Activated naive CD4-positive, alpha-beta T cell treated with anti-CD3 and anti-CD28 coated beads, Interleukin-2, amount 10 ng/mL, durations not matched to agents 7 days and 5 days (primary cell): ENCODE measurements at regions not wholly inside any gene's neighbourhood (a gene's known extent, or its start where the extent isn't known, plus 50 kb on each side); places are given as distances from the start of the nearest gene placed in this dataset.

Experiments used
- CTCF ChIA-PET: fragments of 350-600 bp; sonication (Branson Sonifier 250); formaldehyde crosslinking; loops from one replicate; lab custom pipeline; 2021; ENCODE audit warnings: antibody characterized with exemption; lab: Charles Lee
- DNase-seq: peaks from one replicate; pipeline ENCODE4 v3.0.0-alpha.2; 2020
- H3K27ac Mint-ChIP-seq: one replicate; pipeline ENCODE4 v1.8.0; 2021; ENCODE audit warnings: mild to moderate bottlenecking, moderate library complexity, mixed read lengths
- H3K27me3 Mint-ChIP-seq: one replicate; pipeline ENCODE4 v1.8.0; 2021; ENCODE audit warnings: mild to moderate bottlenecking, mixed read lengths
- H3K36me3 Mint-ChIP-seq: one replicate; pipeline ENCODE4 v1.8.0; 2021; ENCODE audit warnings: mixed read lengths
- H3K4me1 Mint-ChIP-seq: one replicate; pipeline ENCODE4 v1.8.0; 2021; ENCODE audit warnings: mixed read lengths
- H3K4me3 Mint-ChIP-seq: one replicate; pipeline ENCODE4 v1.8.0; 2021; ENCODE audit warnings: mild to moderate bottlenecking, moderate library complexity, mixed read lengths
- H3K9me3 Mint-ChIP-seq: one replicate; pipeline ENCODE4 v1.8.0; 2021; ENCODE audit warnings: mixed read lengths

DNA sequence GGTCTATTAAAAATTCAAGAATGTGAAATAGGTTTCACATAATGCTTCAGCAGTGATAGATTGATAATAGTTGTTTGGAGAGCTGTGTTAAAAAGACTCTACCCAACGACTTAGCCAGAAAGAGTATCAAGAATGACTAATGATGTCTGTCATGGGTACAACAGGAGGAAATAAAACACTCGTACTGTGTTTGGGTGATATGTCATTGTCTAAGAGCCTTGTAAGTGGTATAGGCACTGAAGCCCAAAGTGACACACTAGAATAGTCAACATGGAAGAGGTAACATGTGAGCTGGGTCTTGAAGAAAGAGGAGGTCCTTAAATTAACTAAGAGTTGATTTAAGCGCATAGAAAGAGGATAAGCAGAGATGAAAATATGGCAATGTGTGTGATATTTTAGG lies 471.8 kb upstream of the MAN1A1 start:
- CTCF ChIA-PET, result interaction anchor here (0.5 kb wide), 1 partner anchor 570 kb away, joined by 3 read pairs; no protein-coding TSS in a partner anchor
- Mint-ChIP-seq H3K9me3 (no peaks in the 10 kb centered on the region), H3K27ac (no peak overlapping the region), H3K4me3 (no peak overlapping the region), H3K36me3 (no peaks in the 10 kb centered on the region), H3K27me3 (no peaks in the 10 kb centered on the region), H3K4me1 (no peaks in the 10 kb centered on the region)
- no peak for DNase-seq

DNA sequence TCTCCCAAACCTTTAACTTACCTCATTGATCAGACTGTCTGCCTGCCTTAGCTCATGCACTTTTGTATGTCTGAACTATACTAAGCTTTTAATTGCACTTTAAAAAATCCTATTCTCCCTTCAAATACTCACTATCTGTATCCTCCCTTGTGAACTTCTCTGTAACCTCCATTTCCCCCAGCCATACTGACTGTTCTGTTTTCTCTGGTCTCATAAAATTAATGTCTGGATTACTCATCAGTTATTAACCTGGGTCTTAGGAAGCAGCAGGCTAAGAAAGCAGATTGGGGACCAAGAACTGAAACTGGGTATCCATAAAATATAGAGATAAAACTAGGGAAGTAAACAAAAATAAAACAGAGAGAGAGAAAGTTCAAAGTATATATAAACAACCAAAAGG lies 469.3 kb upstream of the MAN1A1 start:
- H3K27ac Mint-ChIP-seq, result no peak overlapping the region
- H3K27me3 Mint-ChIP-seq, result no peaks in the 10 kb centered on the region
- CTCF ChIA-PET, result no interaction called here
- DNase-seq, result no peak
- H3K4me3 Mint-ChIP-seq, result no peak overlapping the region
- no peaks in the 10 kb centered on the region for H3K36me3 Mint-ChIP-seq
- no peaks in the 10 kb centered on the region for H3K4me1 Mint-ChIP-seq
- H3K9me3 Mint-ChIP-seq, result no peaks in the 10 kb centered on the region

DNA sequence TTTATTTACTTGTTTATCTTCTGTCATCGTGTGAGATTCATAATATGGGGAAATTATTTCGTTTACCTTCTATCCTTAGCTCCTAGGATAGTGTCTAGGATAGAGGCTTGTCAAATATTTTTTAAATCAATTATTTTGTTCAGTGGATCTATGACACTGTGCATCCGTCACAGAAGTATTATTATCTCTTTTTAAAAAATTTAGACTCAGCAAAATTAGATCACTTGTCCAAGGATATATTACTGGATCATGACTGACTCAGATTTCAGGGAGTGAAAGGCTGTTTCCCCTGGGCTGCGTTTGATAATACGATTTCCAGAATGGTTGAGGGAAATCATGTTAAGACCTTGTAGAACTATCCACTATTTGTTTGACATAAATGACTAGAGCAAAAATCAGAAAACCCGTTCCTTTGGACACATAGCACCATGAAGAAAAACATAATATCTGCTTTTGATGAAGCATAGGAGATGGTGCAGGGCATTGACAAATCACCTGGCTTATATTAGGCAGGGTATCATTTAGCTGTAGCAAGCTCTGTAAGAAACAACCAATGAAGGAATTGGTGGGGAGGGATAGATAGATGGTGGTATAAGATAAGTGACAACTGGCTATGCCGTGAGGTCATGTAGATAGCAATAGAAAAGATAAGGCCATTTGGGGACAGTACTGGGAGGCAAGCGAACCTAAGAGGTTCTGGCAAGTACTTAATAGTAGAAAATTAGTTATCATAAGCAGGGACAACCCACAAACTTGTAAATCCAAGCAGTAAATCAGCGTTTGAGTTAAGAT lies 465.2 kb upstream of the MAN1A1 start:
- no peaks in the 10 kb centered on the region for H3K27me3 Mint-ChIP-seq
- no peaks in the 10 kb centered on the region for H3K36me3 Mint-ChIP-seq
- CTCF ChIA-PET, result no interaction called here
- no peaks in the 10 kb centered on the region for H3K9me3 Mint-ChIP-seq
- H3K4me1 Mint-ChIP-seq, result no peaks in the 10 kb centered on the region
- no peak overlapping the region for H3K4me3 Mint-ChIP-seq
- no peak for DNase-seq
- no peak overlapping the region for H3K27ac Mint-ChIP-seq

DNA sequence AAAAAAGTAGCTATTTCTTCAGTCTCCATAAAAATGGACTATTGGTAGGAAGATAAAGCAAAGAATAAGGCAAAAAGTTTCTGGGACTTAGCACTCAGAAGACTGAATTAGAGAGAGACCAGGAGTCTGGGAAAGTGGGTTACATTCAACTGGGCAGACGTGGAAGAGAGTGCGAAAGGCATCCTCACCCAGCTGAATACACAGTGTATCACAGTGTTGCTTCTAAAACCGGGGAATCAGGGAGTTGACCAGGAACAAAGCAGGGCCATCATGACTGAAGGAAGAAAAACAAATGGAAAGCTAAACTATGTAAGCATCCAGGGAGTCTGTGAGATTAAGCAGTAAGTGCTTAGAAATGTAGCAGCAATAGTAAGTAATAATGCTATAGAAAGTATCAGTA lies 452.9 kb upstream of the MAN1A1 start:
- CTCF ChIA-PET, result interaction anchor here (1.0 kb wide), 1 partner anchor 23 kb away, joined by 4 read pairs; no protein-coding TSS in a partner anchor
- Mint-ChIP-seq H3K9me3 (no peaks in the 10 kb centered on the region), H3K27me3 (no peaks in the 10 kb centered on the region), H3K4me1 (no peaks in the 10 kb centered on the region), H3K36me3 (no peaks in the 10 kb centered on the region), H3K27ac (no peak overlapping the region), H3K4me3 (no peak overlapping the region)
- DNase-seq, result no peak

DNA sequence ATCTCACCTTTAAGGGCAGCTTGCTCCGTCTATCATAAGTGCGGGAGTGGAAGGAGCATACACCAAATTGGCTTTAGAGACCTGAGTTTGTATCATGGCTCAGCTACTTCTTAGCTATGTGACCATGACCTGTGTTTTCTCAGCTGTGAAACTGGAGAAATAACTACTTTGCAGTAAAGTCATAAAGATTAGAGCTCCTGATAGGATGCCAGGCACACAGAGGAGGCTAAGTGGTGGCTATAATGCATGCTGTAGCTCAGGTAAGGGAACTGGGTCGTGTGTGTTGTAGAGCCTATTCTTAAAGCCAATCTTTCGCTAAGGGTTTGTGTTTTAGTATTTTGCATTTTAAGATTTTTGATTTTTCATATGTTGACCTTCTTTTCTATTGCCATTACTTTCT lies 451.5 kb upstream of the MAN1A1 start:
- Mint-ChIP-seq H3K4me3 (no peak overlapping the region), H3K27ac (no peak overlapping the region), H3K36me3 (no peaks in the 10 kb centered on the region), H3K27me3 (no peaks in the 10 kb centered on the region), H3K4me1 (no peaks in the 10 kb centered on the region), H3K9me3 (no peaks in the 10 kb centered on the region)
- no peak for DNase-seq
- CTCF ChIA-PET, result no interaction called here

DNA sequence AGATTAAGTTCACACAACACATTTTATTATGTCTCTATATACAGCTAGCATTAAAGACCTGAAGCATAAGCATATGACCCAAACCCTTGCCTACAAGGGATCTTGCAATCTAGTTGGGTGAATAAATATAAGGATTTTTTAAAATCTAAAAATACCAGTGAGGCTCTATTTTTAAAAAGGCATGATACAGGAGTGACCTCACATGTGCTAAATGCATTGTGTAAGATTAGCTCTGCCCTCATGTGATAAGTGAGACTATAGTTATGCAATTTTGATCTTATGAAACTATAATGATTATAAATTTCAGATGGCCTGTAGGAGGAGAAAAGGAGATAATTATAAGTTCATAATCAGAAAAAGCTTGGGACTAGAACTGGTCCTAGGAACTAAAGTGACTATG lies 451.0 kb upstream of the MAN1A1 start:
- no peaks in the 10 kb centered on the region for H3K27me3 Mint-ChIP-seq
- H3K27ac Mint-ChIP-seq, result no peak overlapping the region
- no peaks in the 10 kb centered on the region for H3K9me3 Mint-ChIP-seq
- H3K4me1 Mint-ChIP-seq, result no peaks in the 10 kb centered on the region
- CTCF ChIA-PET, result no interaction called here
- H3K4me3 Mint-ChIP-seq, result no peak overlapping the region
- DNase-seq, result no peak
- no peaks in the 10 kb centered on the region for H3K36me3 Mint-ChIP-seq

DNA sequence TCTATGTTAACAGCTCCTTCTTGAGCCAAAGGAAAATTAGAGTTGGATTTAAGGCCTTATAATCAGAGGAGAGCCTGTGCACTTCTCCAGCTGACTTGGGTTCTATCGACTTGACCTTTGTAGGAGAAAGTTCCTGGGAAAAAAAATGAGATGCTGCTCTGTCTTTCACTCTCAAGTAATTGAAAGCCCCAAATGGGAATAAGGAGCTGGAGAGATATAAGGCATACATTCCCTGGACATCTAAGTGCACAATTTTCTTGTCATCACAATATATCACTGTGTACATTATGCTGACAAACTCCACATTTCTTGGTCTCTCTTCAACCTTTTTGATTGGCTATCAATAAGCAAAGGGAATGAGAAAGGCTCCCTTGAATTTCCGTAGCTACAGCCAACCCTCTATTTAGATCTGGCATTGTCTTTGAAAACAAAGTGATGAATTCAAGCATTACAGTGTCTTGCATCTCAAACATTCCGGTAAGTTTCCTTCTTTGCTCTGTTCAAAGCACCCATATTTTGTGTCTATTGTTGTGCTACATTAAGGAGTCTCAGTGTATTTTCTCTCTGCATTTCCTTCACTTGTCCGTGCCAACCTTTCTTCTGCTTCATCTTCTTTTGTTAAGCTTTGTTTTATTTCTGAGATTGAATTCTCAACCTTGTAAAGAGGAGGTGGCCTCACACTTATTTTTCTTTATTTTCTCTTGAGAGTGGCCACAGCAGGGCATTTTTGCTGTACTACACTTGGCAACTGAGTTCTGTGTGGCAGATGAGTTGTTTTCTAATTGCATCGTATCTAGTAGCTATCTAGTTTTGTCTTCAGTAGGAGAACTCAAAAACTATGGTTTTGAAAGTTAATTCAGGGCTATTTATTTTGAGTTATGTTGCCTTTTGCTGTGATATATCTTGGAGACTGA lies 450.3 kb upstream of the MAN1A1 start:
- Mint-ChIP-seq H3K36me3 (no peaks in the 10 kb centered on the region), H3K9me3 (no peaks in the 10 kb centered on the region)

DNA sequence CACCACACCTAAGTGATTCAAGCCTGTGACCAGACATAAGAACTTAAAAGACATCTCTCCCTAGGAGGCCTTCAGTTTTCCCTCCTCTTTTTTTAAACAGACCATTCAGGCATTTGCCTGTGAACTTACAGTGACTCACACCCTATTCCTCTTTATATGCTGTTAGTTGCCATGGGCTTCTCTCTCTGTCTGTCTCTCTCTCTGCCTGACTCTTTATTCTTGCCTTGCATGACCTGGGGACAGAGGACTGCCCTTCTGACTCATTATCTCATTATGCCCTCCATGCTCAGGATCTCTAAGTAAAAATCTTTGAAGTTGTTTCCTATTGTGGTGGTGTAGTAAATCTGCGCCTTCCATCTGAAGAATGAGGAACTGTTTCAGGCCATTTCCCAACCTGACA lies 442.2 kb upstream of the MAN1A1 start:
- Mint-ChIP-seq H3K4me1 (no peaks in the 10 kb centered on the region), H3K4me3 (no peak overlapping the region), H3K27ac (no peak overlapping the region), H3K36me3 (no peaks in the 10 kb centered on the region), H3K9me3 (no peaks in the 10 kb centered on the region), H3K27me3 (no peaks in the 10 kb centered on the region)
- no peak for DNase-seq
- CTCF ChIA-PET, result no interaction called here

More for the DNA sequence above, 450.3 kb upstream of the MAN1A1 start:
- Mint-ChIP-seq H3K27me3 (no peaks in the 10 kb centered on the region), H3K4me1 (no peaks in the 10 kb centered on the region), H3K4me3 (no peak overlapping the region), H3K27ac (no peak overlapping the region)
- DNase-seq, result no peak
- CTCF ChIA-PET, result no interaction called here

DNA sequence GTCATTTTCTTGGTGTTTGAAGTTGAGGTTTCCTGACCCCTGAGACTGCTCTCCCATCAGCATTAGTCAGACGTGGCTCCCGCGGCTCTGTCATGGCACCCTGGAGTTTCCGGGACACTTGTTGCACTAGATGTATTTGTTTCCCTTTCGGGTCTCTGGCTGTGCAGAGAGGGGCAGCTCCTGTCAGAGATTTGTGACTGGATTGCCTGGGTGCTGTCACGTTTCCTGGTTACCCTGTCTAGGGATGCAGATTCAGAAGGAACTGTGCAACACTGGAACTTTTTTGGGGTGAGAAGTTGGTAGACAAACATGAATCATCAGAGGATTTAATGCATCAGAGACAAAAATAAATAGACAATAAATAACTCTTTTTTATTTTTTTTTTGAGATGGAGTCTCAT lies 431.8 kb upstream of the MAN1A1 start:
- Mint-ChIP-seq H3K4me3 (no peak overlapping the region), H3K9me3 (no peaks in the 10 kb centered on the region), H3K27me3 (no peaks in the 10 kb centered on the region), H3K36me3 (no peaks in the 10 kb centered on the region), H3K4me1 (no peaks in the 10 kb centered on the region), H3K27ac (no peak overlapping the region)
- CTCF ChIA-PET, result no interaction called here
- no peak for DNase-seq

DNA sequence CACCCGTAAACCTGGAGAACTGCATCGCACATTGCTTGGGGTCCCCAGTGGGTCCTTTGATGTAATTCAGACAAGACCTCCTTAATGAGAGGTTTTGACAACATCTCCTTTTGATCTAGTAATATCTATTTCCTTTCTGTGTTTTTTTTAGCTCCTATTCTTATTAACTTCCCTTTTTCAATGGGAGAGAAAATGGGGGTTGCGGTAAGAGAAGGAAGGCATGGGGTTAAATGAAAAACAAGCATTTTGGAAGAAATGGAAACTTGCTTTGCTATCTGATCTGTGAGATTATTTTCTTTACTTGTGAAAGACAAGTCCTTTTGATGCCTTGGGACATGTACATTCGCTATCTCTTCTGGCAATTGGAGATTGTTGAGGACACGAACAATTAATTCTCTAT lies 418.6 kb upstream of the MAN1A1 start:
- H3K4me1 Mint-ChIP-seq, result no peaks in the 10 kb centered on the region
- H3K4me3 Mint-ChIP-seq, result no peak overlapping the region
- CTCF ChIA-PET, result no interaction called here
- no peaks in the 10 kb centered on the region for H3K27me3 Mint-ChIP-seq
- no peak for DNase-seq
- no peak overlapping the region for H3K27ac Mint-ChIP-seq
- H3K36me3 Mint-ChIP-seq, result no peaks in the 10 kb centered on the region
- no peaks in the 10 kb centered on the region for H3K9me3 Mint-ChIP-seq

DNA sequence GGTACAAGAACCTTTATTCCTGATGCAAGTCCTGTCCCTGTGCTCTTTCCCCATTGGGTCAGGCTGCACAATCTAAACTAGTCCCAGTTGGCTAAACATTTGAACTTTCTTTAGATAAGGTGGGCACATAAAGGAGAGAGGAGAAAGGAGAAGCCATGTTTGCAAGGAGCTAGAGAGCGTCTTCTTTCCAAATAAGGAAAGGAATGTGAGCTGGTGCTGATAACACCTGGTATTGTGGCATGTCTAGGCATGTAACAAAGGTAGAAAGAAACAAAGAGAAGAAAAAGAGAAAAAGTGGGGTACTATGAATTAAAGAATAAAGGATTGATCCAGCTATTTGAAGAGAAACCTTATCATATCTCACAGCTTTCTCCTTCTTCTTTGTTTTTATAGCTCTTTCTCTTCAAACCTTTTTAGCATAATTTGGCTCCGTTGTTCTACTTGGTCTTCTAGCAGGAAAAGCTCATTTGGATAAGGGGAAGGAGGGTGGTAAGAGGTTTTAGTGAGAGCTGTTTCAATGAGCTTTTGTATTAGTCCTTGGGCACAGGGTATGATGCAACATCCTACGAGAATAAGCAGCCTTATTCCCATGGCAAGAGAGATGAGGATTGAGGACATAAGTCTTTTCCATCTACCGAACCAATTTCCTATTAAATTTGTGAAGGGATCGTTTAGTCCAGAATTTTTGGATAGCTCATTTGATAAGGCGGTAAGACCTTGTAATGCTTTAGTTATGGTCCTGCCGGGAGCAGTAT lies 415.5 kb upstream of the MAN1A1 start:
- H3K4me1 Mint-ChIP-seq, result no peaks in the 10 kb centered on the region
- DNase-seq, result no peak
- no peak overlapping the region for H3K4me3 Mint-ChIP-seq
- no peak overlapping the region for H3K27ac Mint-ChIP-seq
- no peaks in the 10 kb centered on the region for H3K27me3 Mint-ChIP-seq
- no peaks in the 10 kb centered on the region for H3K9me3 Mint-ChIP-seq
- CTCF ChIA-PET, result no interaction called here
- no peaks in the 10 kb centered on the region for H3K36me3 Mint-ChIP-seq

DNA sequence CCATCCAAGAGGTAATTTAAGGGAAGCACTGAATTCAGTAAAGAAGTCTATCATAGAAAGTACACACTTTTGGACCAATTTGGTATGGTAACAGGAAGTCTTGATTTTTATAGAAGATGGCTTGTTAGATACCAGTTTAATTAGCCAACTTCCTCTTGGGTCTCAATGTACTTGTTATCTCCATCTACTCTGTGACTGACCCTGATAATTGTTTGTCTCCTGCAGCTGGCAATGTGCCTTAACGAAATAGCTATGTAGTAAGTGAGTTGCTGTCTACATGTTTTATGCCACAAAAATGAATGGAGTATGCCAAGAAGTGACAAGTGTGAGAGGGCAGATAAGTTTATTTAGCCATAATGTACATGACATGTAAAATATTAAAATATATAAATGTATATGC lies 410.5 kb upstream of the MAN1A1 start:
- CTCF ChIA-PET, result no interaction called here
- no peak overlapping the region for H3K27ac Mint-ChIP-seq
- no peaks in the 10 kb centered on the region for H3K36me3 Mint-ChIP-seq
- H3K9me3 Mint-ChIP-seq, result no peaks in the 10 kb centered on the region
- DNase-seq, result no peak
- H3K27me3 Mint-ChIP-seq, result peaks cover 5% of the 10 kb centered on the region
- H3K4me3 Mint-ChIP-seq, result no peak overlapping the region
- no peaks in the 10 kb centered on the region for H3K4me1 Mint-ChIP-seq

DNA sequence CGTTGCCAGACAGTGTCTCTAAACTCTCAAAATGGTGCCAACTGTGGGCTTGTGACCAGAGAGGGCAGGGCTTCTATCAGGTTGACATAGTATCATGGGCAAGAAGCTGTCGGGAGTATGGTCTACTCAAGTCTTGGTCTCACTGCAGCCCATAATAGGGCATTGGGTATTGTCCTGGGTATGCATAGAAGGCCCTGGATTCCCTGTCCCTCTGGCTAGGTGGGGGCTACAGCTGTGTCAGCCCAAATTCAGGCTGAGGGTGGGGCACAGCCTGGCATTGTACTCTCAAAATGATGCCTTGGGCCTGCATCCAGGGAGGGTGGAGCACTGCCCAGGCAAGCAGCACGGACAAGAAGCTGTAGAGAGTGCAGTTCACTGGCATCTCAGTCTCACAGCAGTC lies 408.8 kb upstream of the MAN1A1 start:
- no peaks in the 10 kb centered on the region for H3K4me1 Mint-ChIP-seq
- no peak overlapping the region for H3K4me3 Mint-ChIP-seq
- H3K9me3 Mint-ChIP-seq, result no peaks in the 10 kb centered on the region
- peaks cover 5% of the 10 kb centered on the region for H3K27me3 Mint-ChIP-seq
- H3K36me3 Mint-ChIP-seq, result no peaks in the 10 kb centered on the region
- no peak overlapping the region for H3K27ac Mint-ChIP-seq
- DNase-seq, result no peak
- CTCF ChIA-PET, result no interaction called here

DNA sequence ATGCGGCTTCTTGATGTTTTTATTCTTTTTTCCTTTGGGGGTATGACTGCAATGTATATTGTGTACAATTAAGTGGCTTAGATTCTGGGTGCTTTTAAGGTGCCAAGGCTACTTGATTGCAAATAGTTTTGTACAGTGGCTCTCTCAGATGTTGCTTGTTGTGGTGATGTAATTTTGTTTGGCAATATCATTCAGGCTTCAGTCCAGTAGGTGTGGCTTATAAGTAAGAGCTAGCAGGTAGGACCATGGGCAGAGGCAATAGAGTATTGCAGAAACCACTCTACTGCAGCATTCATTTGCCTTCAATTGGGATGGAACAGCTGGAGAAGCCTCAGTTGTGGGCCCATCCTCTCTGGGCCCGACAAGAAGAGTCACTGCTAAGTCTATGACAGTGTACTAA lies 407.9 kb upstream of the MAN1A1 start:
- no peak overlapping the region for H3K27ac Mint-ChIP-seq

More for the DNA sequence above, 407.9 kb upstream of the MAN1A1 start:
- H3K27me3 Mint-ChIP-seq, result peaks cover 5% of the 10 kb centered on the region
- H3K36me3 Mint-ChIP-seq, result no peaks in the 10 kb centered on the region
- CTCF ChIA-PET, result no interaction called here
- no peak overlapping the region for H3K4me3 Mint-ChIP-seq
- no peaks in the 10 kb centered on the region for H3K4me1 Mint-ChIP-seq
- no peaks in the 10 kb centered on the region for H3K9me3 Mint-ChIP-seq
- no peak for DNase-seq
